NOMO-1 treated with dmso at 0.1 percent for 144 hours (cell line): ENCODE measurements at regions not wholly inside any gene's neighbourhood (a gene's known extent, or its start where the extent isn't known, plus 50 kb on each side); places are given as distances from the start of the nearest gene placed in this dataset.
"Not testable (repeated sequence)": the region's sequence is repeated elsewhere in the genome, so short reads cannot be mapped to it uniquely, and the experiment has no call there.

Experiments
- DNase-seq: peaks from one replicate; lab custom pipeline; 2025; ENCODE audit not compliant: unreplicated experiment; lab: John Stamatoyannopoulos, UW

- no peak for DNase-seq
Observed at GRCh38 chr2:75389271-75389670, 171.5 kb downstream of the EVA1A start.

GRCh38 chr2:75381032-75381431 is 179.7 kb downstream of the EVA1A start:
- no peak for DNase-seq

GRCh38 chr2:75379476-75380210 is 180.3 kb upstream of the TACR1 start:
- no peak for DNase-seq

GRCh38 chr2:75375646-75376582 is 176.6 kb upstream of the TACR1 start:
- no peak for DNase-seq

- not testable (repeated sequence) for DNase-seq
Observed at GRCh38 chr2:75374414-75374957, 175.2 kb upstream of the TACR1 start.

- DNase-seq = no peak
Observed at GRCh38 chr2:75367401-75367800, 168.1 kb upstream of the TACR1 start.

GRCh38 chr2:75361486-75361885 is 162.2 kb upstream of the TACR1 start:
- DNase-seq = no peak

GRCh38 chr2:75360945-75361344 is 161.6 kb upstream of the TACR1 start:
- no peak for DNase-seq

- no peak for DNase-seq
Observed at GRCh38 chr2:75356865-75357264, 157.5 kb upstream of the TACR1 start.

GRCh38 chr2:75353131-75353530 is 153.8 kb upstream of the TACR1 start:
- DNase-seq = no peak

- no peak for DNase-seq
Observed at GRCh38 chr2:75348307-75348706, 149.0 kb upstream of the TACR1 start.

GRCh38 chr2:75344146-75344545 is 144.8 kb upstream of the TACR1 start:
- DNase-seq = no peak

- no peak for DNase-seq
Observed at GRCh38 chr2:75342504-75343175, 143.3 kb upstream of the TACR1 start.

- no peak for DNase-seq
Observed at GRCh38 chr2:75340560-75340959, 141.2 kb upstream of the TACR1 start.

GRCh38 chr2:75338461-75338860 is 139.1 kb upstream of the TACR1 start:
- no peak for DNase-seq

GRCh38 chr2:75337619-75338018 is 138.3 kb upstream of the TACR1 start:
- no peak for DNase-seq

- DNase-seq = no peak
Observed at GRCh38 chr2:75337016-75337415, 137.7 kb upstream of the TACR1 start.

- DNase-seq = no peak
Observed at GRCh38 chr2:75336451-75336850, 137.1 kb upstream of the TACR1 start.

- DNase-seq = no peak
Observed at GRCh38 chr2:75334076-75334475, 134.8 kb upstream of the TACR1 start.

GRCh38 chr2:75333646-75334045 is 134.3 kb upstream of the TACR1 start:
- DNase-seq = no peak

GRCh38 chr2:75328156-75328555 is 128.8 kb upstream of the TACR1 start:
- DNase-seq = no peak
